ENCODE measurements at regions not wholly inside any gene's neighbourhood (a gene's known extent, or its start where the extent isn't known, plus 50 kb on each side); places are given as distances from the start of the nearest gene placed in this dataset.

GRCh38 chr16:86216591-86216990 is 293.7 kb upstream of the FOXF1 start:
- TF ChIP-seq CTCF (IDR thresholded peaks at IDR 0.05), result no peak
- no peak for TF ChIP-seq POLR2A (IDR thresholded peaks at IDR 0.05)

Data from lower leg skin (tissue), 3 donors.